K562 (cell line): ENCODE measurements at regions not wholly inside any gene's neighbourhood (a gene's known extent, or its start where the extent isn't known, plus 50 kb on each side); places are given as distances from the start of the nearest gene placed in this dataset.

Experiments
- ATAC-seq: fragments of 200-7000 bp; cut with Tn5 transposase; 3 replicates; pipeline ENCODE4 v1.9.1; 2020; ENCODE audit warnings: moderate library complexity
- BruUV-seq: library from RNA; stranded (reverse); fragments of 400-500 nt; replicated peaks from 2 replicates; lab custom pipeline; 2021; lab: Mats Ljungman, UMichigan
- CTCF ChIA-PET: fragments of 300-600 bp; formaldehyde crosslinking; extraction: SDS; loops from one replicate; lab custom pipeline; 2021; ENCODE audit warnings: low intra/inter-chr PET ratio; lab: Yijun Ruan, JAX
- POLR2A ChIA-PET: fragments of 300-600, 350-650 bp; sonication (Branson Sonifier 250); formaldehyde crosslinking; extraction: SDS; loops from one replicate; lab custom pipeline; 2021; ENCODE audit warnings: antibody characterized with exemption, inconsistent platforms; lab: Yijun Ruan, JAX
- DNase-seq, 4 experiments: peaks; one replicate each; pipeline versions ENCODE4 v3.0.0 to v3.0.0-alpha.2; 2011 to 2018; ENCODE audit warnings: low spot score in 3 of 4, mixed read lengths in 3 of 4; ENCODE audit errors: extremely low read depth in 1 of 4
- FAIRE-seq: peaks from 2 replicates; lab custom pipeline; 2011; peaks lifted over from hg19 to GRCh38; lab: Jason Lieb, UNC
- H2AFZ ChIP-seq: 2 replicates; pipeline ENCODE4 v1.6.0; 2011; ENCODE audit warnings: low read depth, low read length, control low read depth, inconsistent platforms
- H3K27ac ChIP-seq: fragments of 200-600 bp; 3 replicates; pipeline ENCODE4 v1.8.0; 2011; ENCODE audit warnings: low read depth, mild to moderate bottlenecking, control low read depth, inconsistent platforms, low read length, moderate library complexity, mixed read lengths; ENCODE audit errors: extremely low read depth
- H3K27me3 ChIP-seq, 2 experiments: fragments of 300-600 bp in 1 of 2; 2 replicates in 1 of 2; 3 replicates in 1 of 2; pipeline versions ENCODE4 v1.6.0 to v1.8.0; 2011; ENCODE audit warnings: inconsistent platforms in 2 of 2, low read length in 2 of 2, mild to moderate bottlenecking in 1 of 2, mixed read lengths in 1 of 2, moderate library complexity in 1 of 2; ENCODE audit not compliant: control insufficient read depth in 2 of 2, insufficient read depth in 2 of 2
- H3K36me3 ChIP-seq: fragments of 300-600 bp; 3 replicates; pipeline ENCODE4 v1.8.0; 2011; ENCODE audit warnings: mild to moderate bottlenecking, low read length, inconsistent platforms; ENCODE audit not compliant: control insufficient read depth, insufficient read depth
- H3K4me1 ChIP-seq, 2 experiments: fragments of 200-600 bp in 1 of 2; replicated peaks in 1 of 2; 2 replicates in 1 of 2; 3 replicates in 1 of 2; pipeline versions ENCODE4 v1.5.1 to v1.8.0; 2011; ENCODE audit warnings: inconsistent platforms in 2 of 2, low read length in 2 of 2, mild to moderate bottlenecking in 1 of 2, mixed read lengths in 1 of 2, moderate library complexity in 1 of 2; ENCODE audit not compliant: control insufficient read depth in 2 of 2, insufficient read depth in 2 of 2
- H3K4me2 ChIP-seq: 2 replicates; pipeline ENCODE4 v1.6.1; 2011; ENCODE audit warnings: low read length, control low read depth, inconsistent platforms, mixed read lengths; ENCODE audit not compliant: insufficient read depth
- H3K4me3 ChIP-seq: fragments of 200-600 bp; sonication (generic), shearing (Covaris generic); 2 replicates; pipeline ENCODE4 v1.5.1; 2016; ENCODE audit warnings: control low read depth, inconsistent platforms
- H3K79me2 ChIP-seq: fragments of 200-600 bp; 3 replicates; pipeline ENCODE4 v1.8.0; 2011; ENCODE audit warnings: low read length, inconsistent platforms; ENCODE audit not compliant: control insufficient read depth, insufficient read depth
- H3K9ac ChIP-seq, 2 experiments: 2 replicates each; pipeline versions ENCODE4 v1.6.0 to v1.6.1; 2011; ENCODE audit warnings: low read depth in 2 of 2, low read length in 2 of 2, control low read depth in 1 of 2, inconsistent platforms in 1 of 2, mild to moderate bottlenecking in 1 of 2, mixed read lengths in 1 of 2; ENCODE audit not compliant: insufficient read depth in 1 of 2
- H3K9me1 ChIP-seq: one replicate; pipeline ENCODE4 v1.6.0; 2011; ENCODE audit warnings: inconsistent platforms, mild to moderate bottlenecking, low read length, moderate library complexity; ENCODE audit not compliant: control insufficient read depth, insufficient read depth
- H3K9me3 ChIP-seq: replicated peaks from 2 replicates; pipeline ENCODE4 v1.5.1; 2011; ENCODE audit warnings: low read depth, low read length, inconsistent platforms; ENCODE audit not compliant: control insufficient read depth, insufficient read depth
- H4K20me1 ChIP-seq: replicated peaks from 2 replicates; pipeline ENCODE4 v1.6.1; 2011; ENCODE audit warnings: low read length, inconsistent platforms, mixed read lengths; ENCODE audit not compliant: control insufficient read depth, insufficient read depth
- DMBX1 ChIP-seq: fragments of 250-450 bp; sonication (Bioruptor Pico); IDR thresholded peaks from 2 replicates; pipeline ENCODE4 v1.8.0; 2022; ENCODE audit warnings: inconsistent platforms, mild to moderate bottlenecking, moderate library complexity, borderline replicate concordance
- HBP1 ChIP-seq: fragments of 450-650 bp; formaldehyde crosslinking; IDR thresholded peaks from 2 replicates; pipeline ENCODE4 v1.4.0; 2022; ENCODE audit warnings: missing genetic modification characterization
- NCOR1 ChIP-seq: fragments of 450-650 bp; IDR thresholded peaks from 2 replicates; pipeline ENCODE4 v1.6.1; 2016; ENCODE audit warnings: mild to moderate bottlenecking, moderate library complexity
- REST ChIP-seq, 2 experiments: fragments of 450-650 bp; formaldehyde crosslinking in 1 of 2; IDR thresholded peaks; 2 replicates each; pipeline versions ENCODE4 v1.4.0 to v1.6.1; 2014 to 2020; ENCODE audit warnings: mild to moderate bottlenecking in 2 of 2, borderline replicate concordance in 1 of 2, low read depth in 1 of 2
- WGBS: fragments of 100-300 bp; shearing (Covaris generic); methylation state at CpG from one replicate; pipeline ENCODE4 v1.1.6; 2016; ENCODE audit warnings: low coverage, mixed read lengths; ENCODE audit not compliant: insufficient coverage; ENCODE audit errors: missing lambda C conversion rate; 5-methylcytosine and 5-hydroxymethylcytosine counted together
- in situ Hi-C: fragments of 300-500 bp; cut with MboI; formaldehyde crosslinking; loops from 4 replicates; pipeline ENCODE4 v1.15.0; 2018; ENCODE audit warnings: inconsistent platforms, mixed read lengths
- intact Hi-C: fragments of 100-400 bp; cut with micrococcal nuclease; formaldehyde crosslinking; loops from 2 replicates; pipeline ENCODE4 v1.14.2; 2022
- TF ChIP-seq, protein P1 (sequence below): sonication (generic); IDR thresholded peaks from 2 replicates; pipeline ENCODE4 v1.6.1; 2016

DNA sequence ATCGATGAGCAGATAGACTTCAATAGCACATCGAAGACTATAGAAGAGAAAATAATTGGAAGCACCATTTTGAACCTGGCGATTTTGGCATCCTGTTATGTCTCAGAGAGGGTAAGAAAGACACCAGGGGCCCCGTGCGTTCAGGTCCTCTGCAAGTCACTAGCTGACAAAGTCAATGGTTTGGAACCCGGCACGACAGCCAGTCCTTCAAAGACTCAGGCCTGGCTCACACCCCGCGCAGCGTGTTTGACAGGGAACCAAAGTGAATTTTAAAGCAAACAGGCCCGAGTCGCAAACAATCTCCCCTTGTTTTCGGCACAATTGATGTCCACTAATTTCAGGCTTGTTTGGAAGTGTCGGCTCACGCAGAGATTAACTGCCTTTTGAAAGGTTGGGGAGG lies 716.6 kb downstream of the BRD1 start:
- Histone ChIP-seq H3K4me3 (no peak overlapping the region), H3K79me2 (no peaks in the 10 kb centered on the region), H3K27ac (no peak overlapping the region), H3K4me2 (no peak overlapping the region), H3K4me1 (no peaks in the 10 kb centered on the region), H3K27me3 (peaks cover 2 to 25% of the 10 kb centered on the region in 2 experiments; a peak in 3 of 5 replicates), H3K36me3 (no peaks in the 10 kb centered on the region), H2AFZ (no peak overlapping the region), H3K9me3 (no peaks in the 10 kb centered on the region), H3K9ac (no peak overlapping the region), H4K20me1 (no peaks in the 10 kb centered on the region), H3K9me1 (no peaks in the 10 kb centered on the region)
- ChIA-PET CTCF (no interaction called here), POLR2A (interaction anchor here (0.8 kb wide), 1 partner anchor 17 kb away, joined by 4 read pairs; no protein-coding TSS in a partner anchor)
- TF ChIP-seq REST (IDR thresholded peaks at IDR 0.05; ENCODE audit: borderline replicate concordance) (no peak), REST (CRISPR knock-in tag; IDR thresholded peaks at IDR 0.05; ENCODE audit: low read depth) (no peak), HBP1 (CRISPR knock-in tag) (no peak), DMBX1 (CRISPR knock-in tag) (no peak), NCOR1 (no peak)
- TF ChIP-seq, protein P1, sequence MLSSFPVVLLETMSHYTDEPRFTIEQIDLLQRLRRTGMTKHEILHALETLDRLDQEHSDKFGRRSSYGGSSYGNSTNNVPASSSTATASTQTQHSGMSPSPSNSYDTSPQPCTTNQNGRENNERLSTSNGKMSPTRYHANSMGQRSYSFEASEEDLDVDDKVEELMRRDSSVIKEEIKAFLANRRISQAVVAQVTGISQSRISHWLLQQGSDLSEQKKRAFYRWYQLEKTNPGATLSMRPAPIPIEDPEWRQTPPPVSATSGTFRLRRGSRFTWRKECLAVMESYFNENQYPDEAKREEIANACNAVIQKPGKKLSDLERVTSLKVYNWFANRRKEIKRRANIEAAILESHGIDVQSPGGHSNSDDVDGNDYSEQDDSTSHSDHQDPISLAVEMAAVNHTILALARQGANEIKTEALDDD = no peak
- WGBS = 0% methylated on average over 13 of the region's 15 CpGs
- no TSS peak for BruUV-seq
- DNase-seq = no peak
- no peak for ATAC-seq
- in situ Hi-C loops = no loop called here
- FAIRE-seq = no peak
- intact Hi-C loops = no loop called here
